MCF 10A (cell line): ENCODE measurements at regions not wholly inside any gene's neighbourhood (a gene's known extent, or its start where the extent isn't known, plus 50 kb on each side); places are given as distances from the start of the nearest gene placed in this dataset.

Source experiments
- BruUV-seq: library from RNA; stranded (reverse); fragments of 400-500 nt; replicated peaks from 2 replicates; lab custom pipeline; 2021; lab: Mats Ljungman, UMichigan
- CTCF ChIA-PET: fragments of 300-600 bp; sonication (Branson Sonifier 250); formaldehyde crosslinking; extraction: SDS; loops from one replicate; lab custom pipeline; 2021; ENCODE audit warnings: antibody characterized with exemption, inconsistent platforms; lab: Yijun Ruan, JAX
- POLR2A ChIA-PET: fragments of 300-600, 350-650 bp; sonication (Branson Sonifier 250); formaldehyde crosslinking; extraction: SDS; loops from one replicate; lab custom pipeline; 2020; ENCODE audit warnings: antibody characterized with exemption, inconsistent platforms; lab: Yijun Ruan, JAX
- DNase-seq: peaks from one replicate; pipeline ENCODE4 v3.0.0-alpha.2; 2018; ENCODE audit not compliant: unreplicated experiment
- H3K27ac Mint-ChIP-seq: one replicate; pipeline ENCODE4 v1.8.0; 2022; ENCODE audit warnings: mild to moderate bottlenecking, low read depth, mixed read lengths; ENCODE audit not compliant: unreplicated experiment
- H3K27me3 Mint-ChIP-seq: one replicate; pipeline ENCODE4 v1.8.0; 2022; ENCODE audit warnings: mixed read lengths; ENCODE audit not compliant: insufficient read depth, unreplicated experiment
- H3K36me3 Mint-ChIP-seq: one replicate; pipeline ENCODE4 v1.8.0; 2022; ENCODE audit warnings: mild to moderate bottlenecking, moderate library complexity, mixed read lengths; ENCODE audit not compliant: insufficient read depth, unreplicated experiment
- H3K4me1 Mint-ChIP-seq: one replicate; pipeline ENCODE4 v1.8.0; 2022; ENCODE audit warnings: mixed read lengths; ENCODE audit not compliant: insufficient read depth, unreplicated experiment
- H3K4me3 Mint-ChIP-seq: one replicate; pipeline ENCODE4 v1.8.0; 2022; ENCODE audit warnings: mild to moderate bottlenecking, moderate library complexity, mixed read lengths; ENCODE audit not compliant: unreplicated experiment
- H3K9me3 Mint-ChIP-seq: one replicate; pipeline ENCODE4 v1.8.0; 2022; ENCODE audit warnings: mixed read lengths; ENCODE audit not compliant: unreplicated experiment
- CTCF ChIP-seq: fragments of 200-600 bp; IDR thresholded peaks from one replicate; pipeline ENCODE4 v1.8.0; 2022; ENCODE audit warnings: antibody characterized with exemption, mild to moderate bottlenecking; ENCODE audit not compliant: unreplicated experiment
- intact Hi-C: fragments of 100-400 bp; cut with micrococcal nuclease; formaldehyde crosslinking; loops from 2 replicates; pipeline ENCODE4 v1.14.1; 2022

GRCh38 chr12:30825341-30825740 lies 70.6 kb upstream of the CAPRIN2 start:
- H3K36me3 Mint-ChIP-seq = no peaks in the 10 kb centered on the region
- no peak for TF ChIP-seq CTCF
- H3K4me3 Mint-ChIP-seq = no peak overlapping the region
- no peak for DNase-seq
- H3K27ac Mint-ChIP-seq = no peak overlapping the region
- CTCF ChIA-PET = interaction anchor here (1.1 to 1.3 kb wide), 2 partner anchors 18 to 19 kb away, joined by 3 to 4 read pairs; no protein-coding TSS in a partner anchor
- H3K27me3 Mint-ChIP-seq = peaks cover 16% of the 10 kb centered on the region
- no peaks in the 10 kb centered on the region for H3K9me3 Mint-ChIP-seq
- POLR2A ChIA-PET = no interaction called here
- H3K4me1 Mint-ChIP-seq = no peaks in the 10 kb centered on the region
- BruUV-seq = no TSS peak
- intact Hi-C loops = no loop called here

GRCh38 chr12:30824311-30824710 lies 69.6 kb upstream of the CAPRIN2 start:
- ChIA-PET CTCF (interaction anchor here (0.6 to 1.3 kb wide), 2 partner anchors 17 to 20 kb away, joined by 3 read pairs; no protein-coding TSS in a partner anchor), POLR2A (no interaction called here)
- TF ChIP-seq CTCF = no peak
- DNase-seq = no peak
- Mint-ChIP-seq H3K36me3 (no peaks in the 10 kb centered on the region), H3K4me3 (no peak overlapping the region), H3K27me3 (peaks cover 6% of the 10 kb centered on the region), H3K9me3 (no peaks in the 10 kb centered on the region), H3K4me1 (no peaks in the 10 kb centered on the region), H3K27ac (no peak overlapping the region)
- no TSS peak for BruUV-seq
- intact Hi-C loops = no loop called here

GRCh38 chr12:30823764-30824163 lies 69.0 kb upstream of the CAPRIN2 start:
- no TSS peak for BruUV-seq
- POLR2A ChIA-PET = interaction anchor here (0.5 kb wide), 1 partner anchor 36 kb away, joined by 3 read pairs; no protein-coding TSS in a partner anchor
- DNase-seq = no peak
- CTCF ChIA-PET = interaction anchor here (0.8 kb wide), 1 partner anchor 10 kb away, joined by 3 read pairs; no protein-coding TSS in a partner anchor
- no peak overlapping the region for H3K4me3 Mint-ChIP-seq
- no peak overlapping the region for H3K27ac Mint-ChIP-seq
- H3K9me3 Mint-ChIP-seq = no peaks in the 10 kb centered on the region
- intact Hi-C loops = no loop called here
- no peak for TF ChIP-seq CTCF
- H3K4me1 Mint-ChIP-seq = no peaks in the 10 kb centered on the region
- H3K27me3 Mint-ChIP-seq = peaks cover under 1% of the 10 kb centered on the region
- no peaks in the 10 kb centered on the region for H3K36me3 Mint-ChIP-seq

- Mint-ChIP-seq H3K4me1 (no peaks in the 10 kb centered on the region), H3K27ac (no peak overlapping the region), H3K4me3 (no peak overlapping the region), H3K36me3 (no peaks in the 10 kb centered on the region), H3K27me3 (no peaks in the 10 kb centered on the region), H3K9me3 (no peaks in the 10 kb centered on the region)
- TF ChIP-seq CTCF = no peak
- POLR2A ChIA-PET = interaction anchor here (0.5 kb wide), 1 partner anchor 36 kb away, joined by 3 read pairs; no protein-coding TSS in a partner anchor
- intact Hi-C loops = no loop called here
- CTCF ChIA-PET = interaction anchor here (0.6 to 1.1 kb wide), 3 partner anchors 11 to 786 kb away, joined by 3 read pairs; no protein-coding TSS in a partner anchor
- no TSS peak for BruUV-seq
- DNase-seq = no peak
Measured at GRCh38 chr12:30823156-30823699, 68.5 kb upstream of the CAPRIN2 start.
